Body of pancreas (tissue), 4 donors: ENCODE measurements at regions not wholly inside any gene's neighbourhood (a gene's known extent, or its start where the extent isn't known, plus 50 kb on each side); places are given as distances from the start of the nearest gene placed in this dataset.

Source experiments
- ATAC-seq: fragments of 150-250 bp; one replicate; pipeline ENCODE4 v1.9.1; 2016
- DNase-seq, 4 donors: peaks; one replicate each; pipeline ENCODE4 v3.0.0-alpha.2; 2019
- H3K27ac ChIP-seq, 4 donors: fragments of 200-600 bp; sonication (generic); 1 replicate in 3 of 4; 2 replicates in 1 of 4; pipeline versions ENCODE4 v1.5.1 to v1.6.1; 2016 to 2019; ENCODE audit warnings: mild to moderate bottlenecking in 1 of 4, mixed read lengths in 1 of 4, moderate library complexity in 1 of 4
- H3K27me3 ChIP-seq, 2 donors: fragments of 200-600 bp; sonication (generic); one replicate each; pipeline ENCODE4 v1.6.0; 2016; ENCODE audit warnings: mild to moderate bottlenecking in 1 of 2
- H3K36me3 ChIP-seq, 2 donors: fragments of 200-600 bp; sonication (generic); replicated peaks in 1 of 2; 2 replicates each; pipeline ENCODE4 v1.5.1; 2016; ENCODE audit warnings: low read depth in 2 of 2; ENCODE audit not compliant: insufficient read depth in 1 of 2
- H3K4me1 ChIP-seq: fragments of 200-600 bp; sonication (generic); one replicate; pipeline ENCODE4 v1.6.0; 2016
- H3K4me3 ChIP-seq, 2 donors: fragments of 200-600 bp; sonication (generic); 1 replicate in 1 of 2; 2 replicates in 1 of 2; pipeline ENCODE4 v1.5.1; 2016 to 2019
- H3K9me3 ChIP-seq, 3 donors: fragments of 200-600 bp; sonication (generic); 1 replicate in 2 of 3; 2 replicates in 1 of 3; pipeline ENCODE4 v1.5.1; 2016
- POLR2A ChIP-seq, 3 donors: fragments of 450-650 bp; IDR thresholded peaks; one replicate each; pipeline ENCODE4 v1.6.1; 2016; ENCODE audit warnings: antibody characterized with exemption in 3 of 3, mild to moderate bottlenecking in 2 of 3
- WGBS, 2 donors: methylation state at CpG; one replicate each; pipeline ENCODE4 v1.1.5; 2017; 5-methylcytosine and 5-hydroxymethylcytosine counted together
- intact Hi-C: fragments of 100-400 bp; cut with DNase I; formaldehyde crosslinking; loops from one replicate; pipeline ENCODE4 v1.15.1; 2023
- TF ChIP-seq, protein P1 (sequence below), 7 experiments: fragments of 450-650 bp in 4 of 7; fragments of 200-600 bp in 3 of 7; sonication (generic) in 3 of 7; IDR thresholded peaks; one replicate each; pipeline ENCODE4 v1.5.1; 2016 to 2019; ENCODE audit warnings: antibody characterized with exemption in 7 of 7

GRCh38 chr2:195168369-195168768, 488.7 kb upstream of the SLC39A10 start:
- ATAC-seq (no peak), DNase-seq (no peak)
- H3K27ac ChIP-seq = no peak overlapping the region
- H3K4me3 ChIP-seq = no peak overlapping the region
- no peaks in the 10 kb centered on the region for H3K4me1 ChIP-seq
- intact Hi-C loops = no loop called here
- TF ChIP-seq POLR2A (IDR thresholded peaks at IDR 0.05) = no peak
- no peaks in the 10 kb centered on the region for H3K36me3 ChIP-seq
- H3K9me3 ChIP-seq = no peaks in the 10 kb centered on the region
- H3K27me3 ChIP-seq = no peaks in the 10 kb centered on the region

- intact Hi-C loops = no loop called here
- TF ChIP-seq, protein P1, sequence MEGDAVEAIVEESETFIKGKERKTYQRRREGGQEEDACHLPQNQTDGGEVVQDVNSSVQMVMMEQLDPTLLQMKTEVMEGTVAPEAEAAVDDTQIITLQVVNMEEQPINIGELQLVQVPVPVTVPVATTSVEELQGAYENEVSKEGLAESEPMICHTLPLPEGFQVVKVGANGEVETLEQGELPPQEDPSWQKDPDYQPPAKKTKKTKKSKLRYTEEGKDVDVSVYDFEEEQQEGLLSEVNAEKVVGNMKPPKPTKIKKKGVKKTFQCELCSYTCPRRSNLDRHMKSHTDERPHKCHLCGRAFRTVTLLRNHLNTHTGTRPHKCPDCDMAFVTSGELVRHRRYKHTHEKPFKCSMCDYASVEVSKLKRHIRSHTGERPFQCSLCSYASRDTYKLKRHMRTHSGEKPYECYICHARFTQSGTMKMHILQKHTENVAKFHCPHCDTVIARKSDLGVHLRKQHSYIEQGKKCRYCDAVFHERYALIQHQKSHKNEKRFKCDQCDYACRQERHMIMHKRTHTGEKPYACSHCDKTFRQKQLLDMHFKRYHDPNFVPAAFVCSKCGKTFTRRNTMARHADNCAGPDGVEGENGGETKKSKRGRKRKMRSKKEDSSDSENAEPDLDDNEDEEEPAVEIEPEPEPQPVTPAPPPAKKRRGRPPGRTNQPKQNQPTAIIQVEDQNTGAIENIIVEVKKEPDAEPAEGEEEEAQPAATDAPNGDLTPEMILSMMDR (IDR thresholded peaks at IDR 0.05) = no peak
- no peak for TF ChIP-seq POLR2A (IDR thresholded peaks at IDR 0.05)
- ATAC-seq = no peak
- Histone ChIP-seq H3K4me3 (no peak overlapping the region), H3K27ac (no peak overlapping the region), H3K9me3 (no peaks in the 10 kb centered on the region), H3K4me1 (no peaks in the 10 kb centered on the region), H3K36me3 (no peaks in the 10 kb centered on the region), H3K27me3 (no peaks in the 10 kb centered on the region)
- no peak for DNase-seq
- 36 to 47% methylated on average over 2 of the region's 2 CpGs for WGBS, 2 donors
Observed at GRCh38 chr2:195164930-195165329, 492.1 kb upstream of the SLC39A10 start.

GRCh38 chr2:195162918-195163317, 494.1 kb upstream of the SLC39A10 start:
- H3K36me3 ChIP-seq = no peaks in the 10 kb centered on the region
- H3K4me1 ChIP-seq = no peaks in the 10 kb centered on the region
- no peak overlapping the region for H3K27ac ChIP-seq
- no peak for DNase-seq
- intact Hi-C loops = no loop called here
- no peaks in the 10 kb centered on the region for H3K27me3 ChIP-seq
- TF ChIP-seq POLR2A (IDR thresholded peaks at IDR 0.05) = no peak
- TF ChIP-seq, protein P1 (IDR thresholded peaks at IDR 0.05) = no peak
- ATAC-seq = no peak
- no peaks in the 10 kb centered on the region for H3K9me3 ChIP-seq
- H3K4me3 ChIP-seq = no peak overlapping the region
- WGBS, 2 donors = 27 to 35% methylated on average over 3 of the region's 3 CpGs

DNA sequence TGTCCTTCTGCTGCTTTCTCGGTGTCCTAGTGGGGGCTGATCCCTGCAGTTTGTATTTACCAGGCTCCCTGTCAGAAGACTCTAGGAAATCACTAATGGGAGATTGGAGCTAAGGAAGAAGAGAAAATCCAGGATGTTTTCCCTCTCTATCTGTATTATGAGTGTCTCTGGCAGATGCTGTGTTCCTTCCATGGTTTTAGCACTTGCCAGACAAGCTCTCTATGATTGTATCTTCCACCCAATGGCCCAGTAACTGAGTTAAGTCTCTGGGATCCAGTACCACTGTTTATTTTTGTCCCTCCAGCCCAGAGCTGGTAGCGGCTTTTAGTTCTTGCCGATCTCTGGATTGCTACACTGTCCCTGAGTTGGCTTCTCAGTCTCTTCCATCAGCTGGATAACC, 494.8 kb upstream of the SLC39A10 start:
- H3K4me1 ChIP-seq = no peaks in the 10 kb centered on the region
- H3K27ac ChIP-seq = no peak overlapping the region
- 75 to 78% methylated on average over 3 of the region's 3 CpGs for WGBS, 2 donors
- H3K36me3 ChIP-seq = no peaks in the 10 kb centered on the region
- no peak overlapping the region for H3K4me3 ChIP-seq
- no peak for DNase-seq
- intact Hi-C loops = no loop called here
- no peak for ATAC-seq
- H3K9me3 ChIP-seq = no peaks in the 10 kb centered on the region
- no peaks in the 10 kb centered on the region for H3K27me3 ChIP-seq
- no peak for TF ChIP-seq POLR2A (IDR thresholded peaks at IDR 0.05)
- TF ChIP-seq, protein P1 (IDR thresholded peaks at IDR 0.05) = no peak

DNA sequence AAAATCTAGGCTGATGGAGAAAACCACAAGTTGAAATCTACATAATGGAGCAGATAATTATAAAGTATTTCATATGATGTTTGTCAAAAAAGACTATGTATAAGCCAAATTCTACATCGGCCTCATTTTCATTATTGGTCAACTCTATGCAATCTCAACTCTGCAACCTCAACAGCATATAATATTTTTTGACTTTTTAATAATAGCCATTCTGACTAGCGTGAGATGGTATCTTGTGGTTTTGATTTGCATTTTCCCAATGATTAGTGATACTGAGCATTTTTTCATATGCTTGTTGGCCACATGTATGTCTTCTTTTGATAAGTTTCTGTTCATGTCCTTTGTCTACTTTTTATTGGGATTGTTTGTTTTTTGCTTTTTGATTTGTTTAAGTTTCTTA, 496.1 kb upstream of the SLC39A10 start:
- no peaks in the 10 kb centered on the region for H3K27me3 ChIP-seq
- no peak overlapping the region for H3K27ac ChIP-seq
- DNase-seq = no peak
- H3K36me3 ChIP-seq = no peaks in the 10 kb centered on the region
- TF ChIP-seq POLR2A (IDR thresholded peaks at IDR 0.05) = no peak
- TF ChIP-seq, protein P1 (IDR thresholded peaks at IDR 0.05) = no peak
- WGBS, 2 donors = 68 to 76% methylated on average over 2 of the region's 2 CpGs
- no peak overlapping the region for H3K4me3 ChIP-seq
- intact Hi-C loops = no loop called here
- ATAC-seq = no peak
- no peaks in the 10 kb centered on the region for H3K9me3 ChIP-seq
- H3K4me1 ChIP-seq = no peaks in the 10 kb centered on the region
